ENCODE measurements at regions not wholly inside any gene's neighbourhood (a gene's known extent, or its start where the extent isn't known, plus 50 kb on each side); places are given as distances from the start of the nearest gene placed in this dataset.

DNA sequence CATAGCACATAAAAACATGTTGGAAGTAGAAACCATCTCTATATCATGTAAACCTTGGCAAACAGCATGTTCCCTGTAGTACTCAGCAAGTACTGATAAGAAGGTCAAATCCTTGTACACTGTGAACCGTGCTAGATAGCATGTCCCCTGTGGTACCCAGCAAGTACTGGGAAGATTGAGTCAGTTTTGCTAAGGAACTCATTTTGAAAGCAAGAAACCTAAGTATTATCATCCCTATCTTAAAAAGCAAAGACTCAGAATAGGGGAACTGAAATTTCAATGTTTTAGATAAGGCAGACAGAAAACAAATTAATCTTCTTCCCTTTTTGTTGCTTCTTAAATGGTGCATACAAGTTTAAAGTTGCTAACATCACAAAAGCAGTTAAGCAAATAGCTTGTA, 180.2 kb downstream of the RBM46 start:
- no peak overlapping the region for H3K4me3 ChIP-seq (replicated peaks in 1 of 2; ENCODE audit: low read depth in 1 of 2, low read length in 2 of 2)
- ChIA-PET RAD21 (ENCODE audit: low non-redundant PET in 1 of 2, low total read pairs in 2 of 2, uncharacterized antibody in 2 of 2, unreplicated experiment in 2 of 2) (no interaction called here), CTCF (no interaction called here), POLR2A (no interaction called here)
- H3K9me3 ChIP-seq (ENCODE audit: control insufficient read depth in 1 of 2, insufficient read depth in 1 of 2, low read depth in 1 of 2, low read length in 2 of 2) = no peaks in the 10 kb centered on the region
- H3K27me3 ChIP-seq (ENCODE audit: insufficient read depth, low read length) = no peaks in the 10 kb centered on the region
- no peaks in the 10 kb centered on the region for H3K79me2 ChIP-seq (ENCODE audit: insufficient read depth, low read length)
- intact Hi-C loops (cut with micrococcal nuclease) = no loop called here
- no peak overlapping the region for H2AFZ ChIP-seq (ENCODE audit: low read depth, low read length, poor library complexity, severe bottlenecking)
- no peak overlapping the region for H3K9ac ChIP-seq (ENCODE audit: low read length)
- no TSS peak for BruUV-seq (replicated peaks)
- DNase-seq (ENCODE audit: low read depth, low spot score) = no peak
- H3K4me2 ChIP-seq (ENCODE audit: low read length) = no peak overlapping the region
- H3K9me2 ChIP-seq (ENCODE audit: insufficient read depth) = no peaks in the 10 kb centered on the region
- ATAC-seq = no peak
- H3K36me3 ChIP-seq (ENCODE audit: control insufficient read depth in 1 of 2, insufficient read depth in 2 of 2, low read length in 2 of 2) = no peaks in the 10 kb centered on the region
- no peak overlapping the region for H3K27ac ChIP-seq (ENCODE audit: low read depth, low read length)
- no peaks in the 10 kb centered on the region for H4K20me1 ChIP-seq (ENCODE audit: insufficient read depth)
- H3K4me1 ChIP-seq (ENCODE audit: control insufficient read depth in 1 of 2, insufficient read depth in 2 of 2, low read length in 2 of 2) = no peaks in the 10 kb centered on the region
- no peak for TF ChIP-seq SIN3A (IDR thresholded peaks at IDR 0.05; ENCODE audit: low read depth)
- TF ChIP-seq JUND (IDR thresholded peaks at IDR 0.05) = no peak
- TF ChIP-seq, protein P1, sequence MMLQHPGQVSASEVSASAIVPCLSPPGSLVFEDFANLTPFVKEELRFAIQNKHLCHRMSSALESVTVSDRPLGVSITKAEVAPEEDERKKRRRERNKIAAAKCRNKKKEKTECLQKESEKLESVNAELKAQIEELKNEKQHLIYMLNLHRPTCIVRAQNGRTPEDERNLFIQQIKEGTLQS (IDR thresholded peaks at IDR 0.05) = no peak
- TF ChIP-seq CBX3 (IDR thresholded peaks at IDR 0.05; ENCODE audit: low read depth) = no peak
- TF ChIP-seq EZH2phosphoT487 (IDR thresholded peaks at IDR 0.05; ENCODE audit: borderline replicate concordance) = no peak
- TF ChIP-seq SRF (IDR thresholded peaks at IDR 0.05; ENCODE audit: low read depth) = no peak

DNA sequence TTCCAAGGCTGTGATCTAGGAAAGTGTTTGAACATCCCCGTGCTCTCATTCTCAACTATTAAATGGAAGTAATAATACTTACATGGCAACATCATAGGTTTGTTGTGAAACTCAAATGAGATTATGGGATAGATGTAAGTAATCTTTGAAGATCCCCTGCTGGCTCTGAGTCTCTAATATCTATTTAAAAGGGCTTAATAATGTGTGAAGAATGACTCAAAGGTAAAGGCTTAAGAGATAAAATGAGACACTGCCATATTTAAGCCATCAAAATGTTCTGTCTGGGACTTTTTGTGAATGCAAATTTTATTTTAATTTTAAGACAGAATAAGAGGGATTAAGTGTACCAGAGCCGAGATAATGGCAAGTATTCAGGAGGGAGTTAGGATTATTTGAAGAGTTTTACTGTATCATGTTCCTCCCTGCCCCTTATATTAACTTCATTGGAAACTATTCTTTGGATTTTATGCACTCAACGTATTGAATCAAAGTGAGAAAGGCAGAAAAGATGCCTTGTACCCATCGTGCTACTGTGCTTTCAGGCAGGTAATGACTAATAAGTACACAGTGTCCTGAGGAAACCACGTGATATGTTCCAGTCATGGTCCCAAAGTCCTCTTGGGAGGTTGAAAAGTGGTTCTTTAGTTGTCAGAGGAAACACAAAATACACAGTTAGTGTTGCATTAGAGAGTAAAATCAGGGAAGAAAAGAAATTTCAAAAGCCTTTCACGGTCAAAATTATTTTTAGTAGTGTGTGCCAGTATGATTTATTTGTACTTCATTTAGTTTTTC, 192.4 kb downstream of the RBM46 start:
- ChIA-PET CTCF (no interaction called here), POLR2A (no interaction called here), RAD21 (ENCODE audit: low non-redundant PET in 1 of 2, low total read pairs in 2 of 2, uncharacterized antibody in 2 of 2, unreplicated experiment in 2 of 2) (no interaction called here)
- Histone ChIP-seq H3K27me3 (ENCODE audit: insufficient read depth, low read length) (no peaks in the 10 kb centered on the region), H3K9ac (ENCODE audit: low read length) (no peak overlapping the region), H3K9me2 (ENCODE audit: insufficient read depth) (no peaks in the 10 kb centered on the region), H3K27ac (ENCODE audit: low read depth, low read length) (no peak overlapping the region), H3K4me3 (replicated peaks in 1 of 2; ENCODE audit: low read depth in 1 of 2, low read length in 2 of 2) (no peak overlapping the region), H3K36me3 (ENCODE audit: control insufficient read depth in 1 of 2, insufficient read depth in 2 of 2, low read length in 2 of 2) (no peaks in the 10 kb centered on the region), H3K9me3 (ENCODE audit: control insufficient read depth in 1 of 2, insufficient read depth in 1 of 2, low read depth in 1 of 2, low read length in 2 of 2) (no peaks in the 10 kb centered on the region), H3K4me1 (ENCODE audit: control insufficient read depth in 1 of 2, insufficient read depth in 2 of 2, low read length in 2 of 2) (no peaks in the 10 kb centered on the region), H3K4me2 (ENCODE audit: low read length) (no peak overlapping the region), H2AFZ (ENCODE audit: low read depth, low read length, poor library complexity, severe bottlenecking) (no peak overlapping the region), H3K79me2 (ENCODE audit: insufficient read depth, low read length) (no peaks in the 10 kb centered on the region), H4K20me1 (ENCODE audit: insufficient read depth) (no peaks in the 10 kb centered on the region)
- no TSS peak for BruUV-seq (replicated peaks)
- ATAC-seq (no peak), DNase-seq (ENCODE audit: low read depth, low spot score) (no peak)
- intact Hi-C loops (cut with micrococcal nuclease) = no loop called here
- TF ChIP-seq ZBTB33 (IDR thresholded peaks at IDR 0.05; ENCODE audit: extremely low read depth, insufficient replicate concordance, low read length) = no peak
- TF ChIP-seq YY1 (IDR thresholded peaks at IDR 0.05; ENCODE audit: extremely low read depth, insufficient replicate concordance, low read depth, low read length) = no peak
- TF ChIP-seq FOSL1 (IDR thresholded peaks at IDR 0.05; ENCODE audit: low read depth) = no peak
- TF ChIP-seq, protein P1 (IDR thresholded peaks at IDR 0.05) = no peak
- TF ChIP-seq, protein P2, sequence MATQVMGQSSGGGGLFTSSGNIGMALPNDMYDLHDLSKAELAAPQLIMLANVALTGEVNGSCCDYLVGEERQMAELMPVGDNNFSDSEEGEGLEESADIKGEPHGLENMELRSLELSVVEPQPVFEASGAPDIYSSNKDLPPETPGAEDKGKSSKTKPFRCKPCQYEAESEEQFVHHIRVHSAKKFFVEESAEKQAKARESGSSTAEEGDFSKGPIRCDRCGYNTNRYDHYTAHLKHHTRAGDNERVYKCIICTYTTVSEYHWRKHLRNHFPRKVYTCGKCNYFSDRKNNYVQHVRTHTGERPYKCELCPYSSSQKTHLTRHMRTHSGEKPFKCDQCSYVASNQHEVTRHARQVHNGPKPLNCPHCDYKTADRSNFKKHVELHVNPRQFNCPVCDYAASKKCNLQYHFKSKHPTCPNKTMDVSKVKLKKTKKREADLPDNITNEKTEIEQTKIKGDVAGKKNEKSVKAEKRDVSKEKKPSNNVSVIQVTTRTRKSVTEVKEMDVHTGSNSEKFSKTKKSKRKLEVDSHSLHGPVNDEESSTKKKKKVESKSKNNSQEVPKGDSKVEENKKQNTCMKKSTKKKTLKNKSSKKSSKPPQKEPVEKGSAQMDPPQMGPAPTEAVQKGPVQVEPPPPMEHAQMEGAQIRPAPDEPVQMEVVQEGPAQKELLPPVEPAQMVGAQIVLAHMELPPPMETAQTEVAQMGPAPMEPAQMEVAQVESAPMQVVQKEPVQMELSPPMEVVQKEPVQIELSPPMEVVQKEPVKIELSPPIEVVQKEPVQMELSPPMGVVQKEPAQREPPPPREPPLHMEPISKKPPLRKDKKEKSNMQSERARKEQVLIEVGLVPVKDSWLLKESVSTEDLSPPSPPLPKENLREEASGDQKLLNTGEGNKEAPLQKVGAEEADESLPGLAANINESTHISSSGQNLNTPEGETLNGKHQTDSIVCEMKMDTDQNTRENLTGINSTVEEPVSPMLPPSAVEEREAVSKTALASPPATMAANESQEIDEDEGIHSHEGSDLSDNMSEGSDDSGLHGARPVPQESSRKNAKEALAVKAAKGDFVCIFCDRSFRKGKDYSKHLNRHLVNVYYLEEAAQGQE (IDR thresholded peaks at IDR 0.05; ENCODE audit: low read depth) = no peak
- TF ChIP-seq, protein P3, sequence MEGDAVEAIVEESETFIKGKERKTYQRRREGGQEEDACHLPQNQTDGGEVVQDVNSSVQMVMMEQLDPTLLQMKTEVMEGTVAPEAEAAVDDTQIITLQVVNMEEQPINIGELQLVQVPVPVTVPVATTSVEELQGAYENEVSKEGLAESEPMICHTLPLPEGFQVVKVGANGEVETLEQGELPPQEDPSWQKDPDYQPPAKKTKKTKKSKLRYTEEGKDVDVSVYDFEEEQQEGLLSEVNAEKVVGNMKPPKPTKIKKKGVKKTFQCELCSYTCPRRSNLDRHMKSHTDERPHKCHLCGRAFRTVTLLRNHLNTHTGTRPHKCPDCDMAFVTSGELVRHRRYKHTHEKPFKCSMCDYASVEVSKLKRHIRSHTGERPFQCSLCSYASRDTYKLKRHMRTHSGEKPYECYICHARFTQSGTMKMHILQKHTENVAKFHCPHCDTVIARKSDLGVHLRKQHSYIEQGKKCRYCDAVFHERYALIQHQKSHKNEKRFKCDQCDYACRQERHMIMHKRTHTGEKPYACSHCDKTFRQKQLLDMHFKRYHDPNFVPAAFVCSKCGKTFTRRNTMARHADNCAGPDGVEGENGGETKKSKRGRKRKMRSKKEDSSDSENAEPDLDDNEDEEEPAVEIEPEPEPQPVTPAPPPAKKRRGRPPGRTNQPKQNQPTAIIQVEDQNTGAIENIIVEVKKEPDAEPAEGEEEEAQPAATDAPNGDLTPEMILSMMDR (IDR thresholded peaks at IDR 0.05 in 2 of 3, conservative IDR thresholded peaks at IDR 0.05 in 1 of 3; ENCODE audit: borderline replicate concordance in 1 of 3, insufficient read depth in 1 of 3, low read depth in 2 of 3, low read length in 2 of 3) = no peak

Measured in HCT116 (cell line).